NCI-H526 (cell line): ENCODE measurements at regions not wholly inside any gene's neighbourhood (a gene's known extent, or its start where the extent isn't known, plus 50 kb on each side); places are given as distances from the start of the nearest gene placed in this dataset.

ENCODE experiments used
- DNase-seq, 2 experiments: peaks; one replicate each; lab custom pipeline; 2025; lab: John Stamatoyannopoulos, UW

DNA sequence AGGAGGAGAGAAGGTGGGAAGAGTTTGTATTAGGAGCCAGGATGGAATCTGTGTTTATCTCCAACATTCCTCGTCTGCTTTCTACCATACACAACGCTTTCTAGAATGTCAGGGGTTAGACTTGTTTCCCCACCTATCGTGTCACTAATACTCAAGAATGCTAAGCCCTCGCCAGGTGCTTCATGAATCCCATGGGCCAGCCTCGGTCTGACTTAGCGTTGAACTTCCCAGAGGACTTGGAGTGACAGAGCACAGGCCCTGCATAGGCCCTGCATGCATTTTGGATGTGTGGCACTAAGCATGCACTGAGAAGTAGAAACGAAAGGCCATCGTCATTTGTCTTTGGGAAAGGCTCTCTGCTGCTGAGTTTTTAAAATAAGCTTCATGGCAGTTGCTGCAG, 328.7 kb downstream of the NSG2 start:
- DNase-seq = no peak

GRCh38 chr5:174376056-174376455, 330.6 kb downstream of the NSG2 start:
- DNase-seq = no peak

DNA sequence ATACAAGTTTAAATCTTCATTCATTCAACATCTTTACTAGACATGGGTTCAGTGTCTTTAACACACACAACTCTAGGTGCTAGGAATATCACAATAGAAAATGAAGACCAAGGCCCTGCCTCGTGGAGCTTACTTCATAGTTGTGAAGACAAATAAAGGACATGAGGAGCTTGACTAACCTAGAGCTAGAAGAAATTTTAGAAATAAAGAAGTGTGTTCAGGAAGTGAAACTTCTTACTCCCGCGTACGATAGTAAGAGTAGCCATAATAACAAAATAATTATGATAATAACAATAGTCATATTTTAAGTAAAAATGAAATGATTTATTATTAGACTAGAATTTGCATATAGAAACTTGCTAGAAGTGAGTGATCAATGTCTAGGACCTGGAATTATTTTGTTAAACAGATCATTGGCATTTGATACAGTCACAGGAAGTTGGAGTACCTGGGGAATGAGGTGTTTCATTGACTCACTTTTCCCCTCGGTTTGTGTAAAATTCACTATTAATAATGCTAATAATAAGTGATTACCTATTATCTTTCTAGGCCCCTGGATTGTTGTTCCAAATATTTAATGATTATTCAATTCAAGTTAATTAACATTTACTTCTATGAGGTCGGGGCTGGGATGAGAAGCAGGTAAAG, 331.3 kb downstream of the NSG2 start:
- no peak for DNase-seq

GRCh38 chr5:174378121-174378874, 332.8 kb downstream of the NSG2 start:
- DNase-seq = no peak

DNA sequence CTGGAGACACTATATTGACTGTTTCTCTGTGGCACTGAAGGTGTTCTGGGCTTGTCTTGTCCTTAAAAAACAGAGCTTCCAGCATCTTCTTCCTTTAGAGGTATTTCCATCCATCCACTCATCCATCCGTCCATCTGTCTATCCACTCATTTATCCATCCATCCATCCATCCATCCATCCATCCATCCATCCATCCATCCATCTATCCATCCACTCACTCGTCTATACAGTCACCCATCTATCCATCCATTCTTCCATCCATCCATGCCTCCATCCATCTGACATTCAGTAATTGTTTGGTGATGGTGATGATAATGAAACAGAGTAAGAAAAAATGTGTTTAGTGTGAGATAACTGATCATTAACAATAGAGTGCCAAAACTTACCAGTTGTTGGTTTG, 334.8 kb downstream of the NSG2 start:
- no peak for DNase-seq

DNA sequence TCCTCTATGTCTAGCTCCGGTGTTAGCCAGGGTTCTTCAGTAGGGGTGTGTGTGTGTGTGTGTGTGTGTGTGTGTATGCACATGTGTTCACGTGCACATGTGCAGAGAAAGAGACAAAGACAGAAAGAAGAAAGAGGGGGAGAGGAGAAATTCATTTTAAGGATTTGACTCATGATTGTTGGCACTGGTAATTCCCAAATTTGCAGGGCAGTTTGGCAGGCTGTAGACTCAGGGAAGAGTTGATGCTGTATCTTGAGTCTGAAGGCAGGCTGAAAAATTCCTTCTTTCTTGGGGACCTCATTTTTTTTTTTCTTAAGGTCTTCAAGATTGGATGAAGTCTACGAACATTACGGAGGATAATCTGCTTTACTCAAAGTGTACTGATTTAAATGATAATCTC, 335.7 kb downstream of the NSG2 start:
- DNase-seq = no peak

- DNase-seq = no peak
Observed at GRCh38 chr5:174383210-174384167, 338.0 kb downstream of the NSG2 start.

- DNase-seq = no peak
Observed at GRCh38 chr5:174384509-174384947, 339.0 kb downstream of the NSG2 start.

GRCh38 chr5:174386306-174386705, 338.1 kb upstream of the MSX2 start:
- DNase-seq = no peak

GRCh38 chr5:174386846-174387245, 337.5 kb upstream of the MSX2 start:
- DNase-seq = no peak

GRCh38 chr5:174387448-174387847, 336.9 kb upstream of the MSX2 start:
- DNase-seq = no peak

DNA sequence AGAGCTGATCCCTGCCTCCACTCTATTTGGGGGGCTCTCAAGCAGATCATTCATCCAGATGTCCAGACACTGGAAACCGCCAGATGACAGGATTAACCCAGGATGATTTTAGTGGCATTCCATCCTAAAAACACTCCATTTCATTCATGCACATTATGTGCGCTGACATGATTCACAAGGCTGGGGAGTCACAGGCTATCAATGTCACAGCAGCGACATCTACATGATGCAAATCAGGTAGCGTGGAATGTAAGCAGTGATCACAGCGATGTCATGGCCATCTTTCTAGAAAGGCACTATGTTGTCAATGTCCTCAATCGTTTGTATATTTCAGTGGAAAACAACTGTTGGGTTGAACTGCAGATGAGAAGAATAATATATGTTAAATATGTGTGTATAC, 331.5 kb upstream of the MSX2 start:
- peak in 1 of 2 experiments; percentile 14 for DNase-seq

GRCh38 chr5:174396541-174396940, 327.8 kb upstream of the MSX2 start:
- no peak for DNase-seq

GRCh38 chr5:174397206-174397605, 327.2 kb upstream of the MSX2 start:
- no peak for DNase-seq

DNA sequence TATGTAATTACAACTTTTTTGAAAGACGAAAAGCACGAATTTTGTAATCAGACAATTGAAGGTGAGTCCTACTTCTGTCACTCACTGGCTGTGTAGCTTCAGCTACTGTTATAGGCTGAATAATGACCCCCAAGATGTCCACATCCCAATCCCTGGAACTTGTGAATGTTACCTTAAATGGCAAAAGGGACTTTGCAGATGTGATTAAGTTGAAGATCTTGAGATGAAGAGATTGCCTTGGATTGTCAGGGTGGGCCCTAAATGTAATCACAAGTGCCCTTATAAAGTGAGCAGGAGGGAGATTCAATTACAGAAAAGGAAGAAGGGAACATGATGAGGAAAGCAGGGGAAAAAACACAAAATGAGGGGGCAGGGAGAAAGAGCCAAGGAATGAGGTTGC, 326.2 kb upstream of the MSX2 start:
- DNase-seq = no peak

DNA sequence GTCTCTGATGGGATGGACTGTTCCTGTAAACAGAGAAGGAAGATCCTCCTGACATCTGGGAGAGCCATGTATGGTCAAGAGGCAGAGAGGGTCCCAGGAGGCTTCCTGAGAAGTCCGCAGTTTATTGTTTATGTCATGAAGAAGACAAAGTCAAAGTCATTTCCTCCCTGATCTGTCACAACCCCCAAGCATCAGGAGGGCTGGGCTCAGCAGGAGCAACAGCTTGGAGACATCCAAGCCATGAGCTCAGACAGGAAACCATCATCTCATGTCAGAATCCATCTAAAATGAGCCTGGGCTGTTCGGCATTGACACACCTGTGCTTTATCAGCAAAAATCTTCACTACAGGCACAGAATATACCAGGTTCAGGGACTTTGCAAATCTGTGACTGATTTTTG, 325.0 kb upstream of the MSX2 start:
- no peak for DNase-seq

DNA sequence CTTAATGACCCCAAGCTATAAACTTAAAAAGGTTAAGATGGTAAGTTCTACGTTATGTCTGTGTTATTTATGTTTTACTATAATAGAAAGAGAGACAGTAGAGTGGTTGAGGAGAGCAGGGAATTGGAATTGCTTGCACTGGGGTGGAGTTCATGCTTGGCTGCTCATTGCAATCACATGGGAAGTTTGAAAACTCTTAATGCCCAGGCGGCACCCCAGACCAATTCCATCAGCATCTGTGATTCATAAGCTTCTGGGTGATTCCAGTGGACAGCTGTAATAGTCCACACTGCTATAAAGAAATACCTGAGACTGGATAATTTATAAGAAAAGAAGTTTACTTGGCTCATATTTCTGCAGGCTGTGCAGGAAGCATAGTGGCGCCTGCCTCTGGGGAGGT, 323.9 kb upstream of the MSX2 start:
- no peak for DNase-seq

DNA sequence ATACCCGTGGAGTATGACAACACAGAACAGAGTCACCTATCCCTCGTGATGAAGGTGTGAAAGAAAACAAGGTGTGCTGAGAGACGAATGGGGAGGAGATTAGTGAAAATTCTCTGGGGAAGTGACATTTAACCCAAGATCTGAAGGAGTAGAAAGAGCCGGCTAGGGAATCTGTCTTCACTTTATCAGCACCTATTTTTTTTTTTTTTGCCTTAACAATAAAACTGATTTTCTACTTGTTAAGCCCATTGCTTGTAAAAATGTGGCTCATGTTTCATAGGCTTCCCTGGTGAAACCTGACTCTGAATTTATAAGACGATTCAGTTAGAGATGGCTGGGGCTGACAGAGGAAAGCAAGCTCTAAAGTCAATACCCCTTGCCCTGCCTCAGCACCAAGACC, 322.6 kb upstream of the MSX2 start:
- DNase-seq = no peak

DNA sequence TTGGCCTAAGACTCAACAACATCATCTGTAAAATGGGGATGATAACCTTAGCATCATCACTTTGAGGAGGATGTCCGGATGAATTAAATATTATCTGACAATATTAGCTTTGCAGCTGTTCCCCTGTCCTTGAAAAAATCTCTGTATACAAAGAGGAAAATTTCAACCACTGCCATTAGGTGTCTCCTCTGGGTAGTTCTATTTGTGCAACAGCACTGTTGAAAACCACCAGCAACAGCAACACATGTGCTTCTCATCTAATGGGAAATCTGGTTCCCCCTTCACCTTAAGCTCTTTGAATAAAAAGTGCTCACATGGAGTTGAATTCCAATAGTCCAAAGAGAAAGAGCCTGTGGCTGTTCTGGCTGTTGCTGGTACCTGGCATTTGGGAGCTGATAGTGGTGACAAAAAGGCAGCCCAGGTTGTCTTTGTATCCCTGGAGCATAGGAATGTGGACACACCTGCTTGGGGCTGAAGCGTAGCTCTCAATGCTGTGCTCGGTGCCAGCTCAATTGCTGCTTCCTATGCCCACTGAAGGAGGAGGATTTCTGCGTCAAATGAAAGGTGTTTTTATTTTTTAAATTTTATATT, 322.1 kb upstream of the MSX2 start:
- no peak for DNase-seq

- no peak for DNase-seq
Observed at GRCh38 chr5:174404848-174405247, 319.5 kb upstream of the MSX2 start.

DNA sequence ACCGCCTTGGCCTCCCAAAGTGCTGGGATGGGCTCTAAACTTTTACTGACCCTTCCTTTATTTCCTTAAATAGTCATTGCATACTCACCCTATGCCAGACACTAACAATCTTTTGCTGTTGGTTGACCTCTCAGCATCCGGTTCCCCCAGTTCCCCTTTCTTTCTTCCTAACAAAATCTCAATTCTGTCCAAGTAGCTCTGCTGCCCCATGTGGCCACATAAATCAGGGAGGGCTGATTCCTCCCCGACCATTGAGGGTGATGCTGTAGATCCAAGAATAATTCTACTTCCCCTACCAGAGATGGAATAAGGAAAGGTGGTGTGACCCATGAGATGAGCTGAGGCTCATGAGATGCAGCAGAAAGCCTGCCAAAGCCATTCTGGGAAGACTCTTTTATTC, 315.3 kb upstream of the MSX2 start:
- DNase-seq = no peak

DNA sequence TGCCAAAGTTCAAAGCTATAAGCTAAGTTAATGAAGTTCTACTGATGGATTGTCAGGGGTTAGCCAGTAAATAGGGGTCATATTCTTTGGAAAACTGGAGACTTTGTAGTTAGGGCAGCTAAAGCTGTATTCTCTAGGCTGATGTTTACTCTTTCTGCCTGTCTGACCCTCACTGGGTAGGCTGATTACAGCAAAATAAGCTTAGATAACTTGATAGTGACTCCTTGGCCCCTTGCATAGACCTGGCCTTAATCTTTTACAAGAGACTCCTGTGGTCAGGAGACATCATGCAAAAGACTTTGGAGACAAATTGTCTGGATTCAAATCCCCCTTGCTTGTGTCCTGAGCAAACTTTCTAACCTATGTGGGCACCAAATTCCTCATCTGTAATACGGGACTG, 314.4 kb upstream of the MSX2 start:
- no peak for DNase-seq
